ENCODE measurements at regions not wholly inside any gene's neighbourhood (a gene's known extent, or its start where the extent isn't known, plus 50 kb on each side); places are given as distances from the start of the nearest gene placed in this dataset.

- RAD21 ChIA-PET (ENCODE audit: low non-redundant PET in 1 of 2, low total read pairs in 2 of 2, uncharacterized antibody in 2 of 2, unreplicated experiment in 2 of 2): no interaction called here
- Histone ChIP-seq H3K27me3 (ENCODE audit: insufficient read depth, low read length) (0 out of 2 replicates have a peak, but pooled peaks cover 5% of the 10 kb centered on the region), H3K27ac (ENCODE audit: low read depth, low read length) (no peak overlapping the region), H3K4me2 (ENCODE audit: low read length) (no peak overlapping the region), H3K36me3 (ENCODE audit: control insufficient read depth in 1 of 2, insufficient read depth in 2 of 2, low read length in 2 of 2) (no peaks in the 10 kb centered on the region), H4K20me1 (ENCODE audit: insufficient read depth) (no peaks in the 10 kb centered on the region), H3K4me3 (replicated peaks in 1 of 2; ENCODE audit: low read depth in 1 of 2, low read length in 2 of 2) (no peak overlapping the region), H3K9me2 (ENCODE audit: insufficient read depth) (no peaks in the 10 kb centered on the region), H3K9me3 (ENCODE audit: control insufficient read depth in 1 of 2, insufficient read depth in 1 of 2, low read depth in 1 of 2, low read length in 2 of 2) (no peaks in the 10 kb centered on the region), H3K4me1 (ENCODE audit: control insufficient read depth in 1 of 2, insufficient read depth in 2 of 2, low read length in 2 of 2) (no peaks in the 10 kb centered on the region), H3K79me2 (ENCODE audit: insufficient read depth, low read length) (no peaks in the 10 kb centered on the region), H3K9ac (ENCODE audit: low read length) (no peak overlapping the region), H2AFZ (ENCODE audit: low read depth, low read length, poor library complexity, severe bottlenecking) (no peak overlapping the region)
- DNase-seq (ENCODE audit: low read depth, low spot score) (no peak), ATAC-seq (no peak)
- intact Hi-C loops (cut with micrococcal nuclease): no loop called here
- POLR2A ChIA-PET: no interaction called here
- TF ChIP-seq SRF (IDR thresholded peaks at IDR 0.05; ENCODE audit: low read depth) (no peak), ZFX (IDR thresholded peaks at IDR 0.05) (no peak), ELF1 (IDR thresholded peaks at IDR 0.05; ENCODE audit: borderline replicate concordance, low read depth) (no peak), ZNF274 (IDR thresholded peaks at IDR 0.05; ENCODE audit: low read depth, low read length) (no peak), CTCF (IDR thresholded peaks at IDR 0.05 in 2 of 3, conservative IDR thresholded peaks at IDR 0.05 in 1 of 3; ENCODE audit: borderline replicate concordance in 1 of 3, insufficient read depth in 1 of 3, low read depth in 2 of 3, low read length in 2 of 3) (no peak), ZBTB33 (IDR thresholded peaks at IDR 0.05; ENCODE audit: extremely low read depth, insufficient replicate concordance, low read length) (no peak), MAX (IDR thresholded peaks at IDR 0.05) (no peak), RAD21 (IDR thresholded peaks at IDR 0.05; ENCODE audit: low read depth) (no peak), ATF3 (IDR thresholded peaks at IDR 0.05) (no peak), CEBPB (IDR thresholded peaks at IDR 0.05; ENCODE audit: low read depth) (no peak), CBX3 (IDR thresholded peaks at IDR 0.05; ENCODE audit: low read depth) (no peak), EZH2 (IDR thresholded peaks at IDR 0.05) (no peak), EZH2phosphoT487 (IDR thresholded peaks at IDR 0.05; ENCODE audit: borderline replicate concordance) (no peak)
- CTCF ChIA-PET: no interaction called here
- BruUV-seq (replicated peaks): no TSS peak
These were observed 161.6 kb upstream of the ALKAL2 start for GRCh38 chr2:449246-450067.

Data from HCT116 (cell line).